ENCODE measurements at regions not wholly inside any gene's neighbourhood (a gene's known extent, or its start where the extent isn't known, plus 50 kb on each side); places are given as distances from the start of the nearest gene placed in this dataset.

- no peaks in the 10 kb centered on the region; a peak in 1 of 4 replicates for H3K27me3 ChIP-seq (replicated peaks in 1 of 2; ENCODE audit: control insufficient read depth in 2 of 2, insufficient read depth in 2 of 2, low read length in 1 of 2)
- H2AFZ ChIP-seq (ENCODE audit: control insufficient read depth, low read depth, low read length) = no peak overlapping the region
- no TSS peak for BruUV-seq (replicated peaks)
- no peak for DNase-seq (ENCODE audit: low read depth, low spot score)
- H3K4me2 ChIP-seq (ENCODE audit: control insufficient read depth, insufficient read depth) = no peak overlapping the region
- H3K36me3 ChIP-seq (ENCODE audit: control insufficient read depth in 2 of 2, insufficient read depth in 2 of 2, low read length in 1 of 2) = no peaks in the 10 kb centered on the region
- no peak overlapping the region for H3K4me3 ChIP-seq
- H4K20me1 ChIP-seq (ENCODE audit: control insufficient read depth, insufficient read depth) = no peaks in the 10 kb centered on the region
- ChIA-PET RAD21 (ENCODE audit: unreplicated experiment) (no interaction called here), CTCF (no interaction called here), SMC1A (ENCODE audit: uncharacterized antibody, unreplicated experiment) (interaction anchor here (1.0 kb wide), 1 partner anchor 148 kb away, joined by 3 read pairs; no protein-coding TSS in a partner anchor), POLR2A (no interaction called here)
- no peak overlapping the region for H3K9ac ChIP-seq (ENCODE audit: control insufficient read depth, insufficient read depth, low read length)
- WGBS (ENCODE audit: insufficient coverage, insufficient replicate concordance, low lambda C conversion rate, missing lambda C conversion rate) = 6% methylated on average over 2 of the region's 2 CpGs
- intact Hi-C loops (cut with micrococcal nuclease; ENCODE audit: unreplicated experiment) (no loop called here), in situ Hi-C loops (cut with MboI) (no loop called here)
- no peak for FAIRE-seq
- H3K9me3 ChIP-seq (replicated peaks; ENCODE audit: control insufficient read depth, insufficient read depth, low read length) = no peaks in the 10 kb centered on the region
- H3K79me2 ChIP-seq (ENCODE audit: control insufficient read depth, insufficient read depth, low read length) = no peaks in the 10 kb centered on the region
- no peaks in the 10 kb centered on the region for H3K4me1 ChIP-seq (ENCODE audit: control insufficient read depth, insufficient read depth, low read length)
- ATAC-seq = no peak
- H3K27ac ChIP-seq (ENCODE audit: control insufficient read depth, insufficient read depth) = no peak overlapping the region
- TF ChIP-seq NR2F1 (conservative IDR thresholded peaks at IDR 0.05) (no peak), EGR1 (IDR thresholded peaks at IDR 0.05; ENCODE audit: borderline replicate concordance in 1 of 2, low read depth in 2 of 2, low read length in 2 of 2) (no peak), CTCF (IDR thresholded peaks at IDR 0.05 in 2 of 3, conservative IDR thresholded peaks at IDR 0.05 in 1 of 3; ENCODE audit: control insufficient read depth in 2 of 3, extremely low read depth in 1 of 3, insufficient read depth in 1 of 3, low read depth in 3 of 3, low read length in 3 of 3) (no peak), RAD21 (IDR thresholded peaks at IDR 0.05; ENCODE audit: insufficient read depth, low read depth, low read length) (no peak), NFIC (IDR thresholded peaks at IDR 0.05; ENCODE audit: low read depth, low read length) (no peak), TCF3 (IDR thresholded peaks at IDR 0.05; ENCODE audit: borderline replicate concordance, insufficient read depth, low read depth, low read length) (no peak), PRDM15 (CRISPR knock-in tag; IDR thresholded peaks at IDR 0.05) (no peak), MEF2B (IDR thresholded peaks at IDR 0.05; ENCODE audit: partially characterized antibody, poor library complexity, severe bottlenecking) (no peak), ZBTB40 (IDR thresholded peaks at IDR 0.05; ENCODE audit: borderline replicate concordance) (no peak), BMI1 (IDR thresholded peaks at IDR 0.05; ENCODE audit: borderline replicate concordance) (no peak), TCF7 (IDR thresholded peaks at IDR 0.05; ENCODE audit: borderline replicate concordance) (no peak), SMARCA5 (IDR thresholded peaks at IDR 0.05) (no peak), NBN (IDR thresholded peaks at IDR 0.05) (no peak), FOS (IDR thresholded peaks at IDR 0.05; ENCODE audit: borderline replicate concordance, extremely low read depth, insufficient read length) (no peak)
Measured at GRCh38 chr11:19601235-19601634, 111.4 kb upstream of the NAV2 start.

All from GM12878 (cell line).